LNCaP clone FGC (cell line): ENCODE measurements at regions not wholly inside any gene's neighbourhood (a gene's known extent, or its start where the extent isn't known, plus 50 kb on each side); places are given as distances from the start of the nearest gene placed in this dataset.

ENCODE experiments used
- DNase-seq: peaks from one replicate; pipeline ENCODE4 v3.0.0-alpha.2; 2011; ENCODE audit warnings: low read depth
- H3K4me3 ChIP-seq: 2 replicates; pipeline ENCODE4 v1.5.1; 2011; ENCODE audit warnings: mild to moderate bottlenecking, low read depth, low read length, control low read depth
- TF ChIP-seq, protein P1 (sequence below): IDR thresholded peaks from 2 replicates; pipeline ENCODE4 v1.5.1; 2012; ENCODE audit warnings: mild to moderate bottlenecking; ENCODE audit not compliant: control insufficient read depth, insufficient read depth; ENCODE audit errors: extremely low read depth

DNA sequence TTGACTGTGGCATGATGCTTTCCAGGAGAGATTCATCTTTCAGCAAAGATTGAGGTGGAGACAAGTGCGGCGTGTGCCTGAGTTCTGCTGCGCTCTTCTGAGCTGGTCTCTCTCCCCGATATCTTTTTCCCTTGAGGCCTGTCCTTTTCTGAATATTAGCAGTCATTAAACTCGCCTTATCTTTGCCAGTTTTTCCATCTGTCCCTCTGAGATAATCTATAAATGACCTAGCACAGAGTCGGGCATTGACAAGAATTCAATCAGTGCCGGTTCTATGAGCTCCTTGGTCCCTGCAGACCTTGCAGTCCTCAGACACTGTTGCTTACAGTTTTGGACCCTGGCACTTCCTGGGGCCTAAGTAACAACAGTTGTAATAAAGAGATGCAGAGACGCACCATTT, 89.7 kb upstream of the IKZF1 start:
- TF ChIP-seq, protein P1, sequence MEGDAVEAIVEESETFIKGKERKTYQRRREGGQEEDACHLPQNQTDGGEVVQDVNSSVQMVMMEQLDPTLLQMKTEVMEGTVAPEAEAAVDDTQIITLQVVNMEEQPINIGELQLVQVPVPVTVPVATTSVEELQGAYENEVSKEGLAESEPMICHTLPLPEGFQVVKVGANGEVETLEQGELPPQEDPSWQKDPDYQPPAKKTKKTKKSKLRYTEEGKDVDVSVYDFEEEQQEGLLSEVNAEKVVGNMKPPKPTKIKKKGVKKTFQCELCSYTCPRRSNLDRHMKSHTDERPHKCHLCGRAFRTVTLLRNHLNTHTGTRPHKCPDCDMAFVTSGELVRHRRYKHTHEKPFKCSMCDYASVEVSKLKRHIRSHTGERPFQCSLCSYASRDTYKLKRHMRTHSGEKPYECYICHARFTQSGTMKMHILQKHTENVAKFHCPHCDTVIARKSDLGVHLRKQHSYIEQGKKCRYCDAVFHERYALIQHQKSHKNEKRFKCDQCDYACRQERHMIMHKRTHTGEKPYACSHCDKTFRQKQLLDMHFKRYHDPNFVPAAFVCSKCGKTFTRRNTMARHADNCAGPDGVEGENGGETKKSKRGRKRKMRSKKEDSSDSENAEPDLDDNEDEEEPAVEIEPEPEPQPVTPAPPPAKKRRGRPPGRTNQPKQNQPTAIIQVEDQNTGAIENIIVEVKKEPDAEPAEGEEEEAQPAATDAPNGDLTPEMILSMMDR, result no peak
- no peak overlapping the region for H3K4me3 ChIP-seq
- DNase-seq, result no peak

DNA sequence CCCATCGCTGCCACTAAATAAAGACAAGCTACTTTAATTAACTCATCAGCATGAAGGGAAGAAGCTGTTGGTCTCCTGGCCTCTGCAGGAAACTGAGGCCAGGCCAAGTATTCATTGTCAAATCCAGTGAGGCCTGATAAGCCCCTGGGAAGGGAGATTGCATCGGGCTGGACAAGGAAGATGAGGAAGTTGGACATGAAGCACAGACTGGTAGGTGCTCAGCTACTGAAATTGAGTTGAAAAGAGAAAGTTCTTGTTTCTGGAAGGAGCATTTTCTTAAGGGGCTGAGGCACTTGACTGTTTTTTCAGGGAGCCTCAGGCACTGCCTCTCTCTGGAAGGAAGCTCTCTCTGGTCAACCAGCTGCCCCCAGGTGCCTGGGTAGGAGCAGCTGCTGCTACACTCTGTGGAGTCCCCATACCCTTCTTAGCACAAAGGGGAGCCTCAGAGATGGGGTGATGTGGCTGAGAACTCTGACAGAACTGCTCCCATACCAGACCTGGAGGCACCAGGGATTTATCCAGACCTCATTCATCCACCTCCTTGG, 90.3 kb upstream of the IKZF1 start:
- TF ChIP-seq, protein P1, result no peak
- no peak for DNase-seq

DNA sequence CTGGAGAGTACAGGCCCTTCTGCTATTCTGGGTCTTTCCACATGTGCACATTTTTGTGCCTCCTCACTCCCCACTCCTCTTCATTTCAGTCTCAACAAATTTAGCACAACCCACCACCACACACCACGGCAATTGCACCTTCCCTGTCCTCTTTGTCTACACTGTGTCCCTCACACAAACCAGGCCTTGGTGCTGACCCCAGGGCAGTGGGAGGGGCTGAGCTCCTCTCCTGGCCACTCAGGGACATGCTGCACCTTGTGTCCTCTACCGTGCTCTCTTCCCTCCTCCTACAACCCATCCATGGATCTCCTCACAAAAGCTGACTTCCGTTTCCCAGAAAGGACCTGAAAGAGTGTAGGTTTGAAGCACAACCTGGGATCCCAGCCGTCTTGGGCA, 90.9 kb upstream of the IKZF1 start:
- DNase-seq, result no peak
- H3K4me3 ChIP-seq, result no peak overlapping the region
- TF ChIP-seq, protein P1, result no peak

More for the DNA sequence above, 90.3 kb upstream of the IKZF1 start:
- no peak overlapping the region for H3K4me3 ChIP-seq

DNA sequence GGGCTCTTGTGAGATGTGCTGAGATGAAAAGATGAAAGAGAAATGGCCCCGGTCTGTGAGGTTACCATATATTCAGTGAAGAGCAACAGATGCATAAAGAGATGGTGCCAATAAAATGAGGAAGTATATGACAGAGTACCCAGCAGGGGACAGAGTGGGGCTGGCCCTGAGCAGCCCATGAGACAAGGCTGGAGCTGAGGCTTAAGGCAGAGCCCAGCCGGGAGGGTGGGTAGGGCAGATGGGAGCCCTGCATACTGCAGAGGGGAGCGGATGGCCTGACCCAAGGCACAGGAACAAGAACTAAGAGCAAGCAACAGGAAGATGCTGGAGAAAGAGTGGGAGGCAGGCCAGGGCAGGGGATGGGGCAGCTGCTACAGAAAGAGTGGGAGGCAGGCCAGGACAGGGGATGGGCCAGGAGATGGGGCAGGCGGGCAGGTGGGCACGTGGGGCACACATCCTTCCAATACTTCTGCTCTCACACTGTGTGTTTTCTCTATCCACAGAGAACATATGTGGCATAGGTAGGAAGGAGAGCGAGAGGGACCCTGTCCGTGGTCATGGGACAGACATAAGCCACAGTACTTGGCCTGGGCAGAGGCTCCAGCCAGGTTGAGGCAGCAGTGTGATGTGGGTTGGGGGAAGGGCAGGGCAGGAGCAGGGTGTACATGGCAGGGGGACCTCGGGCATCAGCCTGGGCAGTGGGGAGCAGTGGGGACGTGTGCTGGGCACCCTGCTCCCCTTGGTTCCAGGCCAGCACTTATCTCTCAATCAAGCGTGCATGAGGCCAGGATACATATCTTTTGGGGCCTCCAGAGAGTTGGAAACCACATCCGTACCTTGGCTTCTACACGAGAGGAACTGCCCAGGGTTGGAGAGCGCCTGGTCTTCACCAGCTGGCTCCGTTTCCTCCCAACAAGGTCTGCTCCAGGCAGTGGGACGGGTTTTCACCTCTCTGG, 91.6 kb upstream of the IKZF1 start:
- no peak overlapping the region for H3K4me3 ChIP-seq
- TF ChIP-seq, protein P1, result no peak
- no peak for DNase-seq

DNA sequence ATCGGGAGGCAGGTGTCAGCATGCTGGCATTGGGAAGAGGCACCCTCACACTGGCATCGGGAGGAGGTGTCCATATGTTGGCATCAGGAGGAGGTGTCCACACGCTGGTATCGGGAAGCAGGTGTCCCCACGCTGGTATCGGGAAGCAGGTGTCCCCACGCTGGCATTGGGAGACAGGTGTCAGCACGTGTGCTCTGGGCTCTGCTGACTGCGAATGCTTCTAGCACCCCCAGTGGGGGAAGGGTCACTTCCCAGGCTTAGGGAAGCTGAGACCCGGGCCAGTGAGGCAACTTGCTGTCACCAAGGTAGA, 92.5 kb upstream of the IKZF1 start:
- DNase-seq, result no peak
- H3K4me3 ChIP-seq, result no peak overlapping the region
- TF ChIP-seq, protein P1, result no peak

DNA sequence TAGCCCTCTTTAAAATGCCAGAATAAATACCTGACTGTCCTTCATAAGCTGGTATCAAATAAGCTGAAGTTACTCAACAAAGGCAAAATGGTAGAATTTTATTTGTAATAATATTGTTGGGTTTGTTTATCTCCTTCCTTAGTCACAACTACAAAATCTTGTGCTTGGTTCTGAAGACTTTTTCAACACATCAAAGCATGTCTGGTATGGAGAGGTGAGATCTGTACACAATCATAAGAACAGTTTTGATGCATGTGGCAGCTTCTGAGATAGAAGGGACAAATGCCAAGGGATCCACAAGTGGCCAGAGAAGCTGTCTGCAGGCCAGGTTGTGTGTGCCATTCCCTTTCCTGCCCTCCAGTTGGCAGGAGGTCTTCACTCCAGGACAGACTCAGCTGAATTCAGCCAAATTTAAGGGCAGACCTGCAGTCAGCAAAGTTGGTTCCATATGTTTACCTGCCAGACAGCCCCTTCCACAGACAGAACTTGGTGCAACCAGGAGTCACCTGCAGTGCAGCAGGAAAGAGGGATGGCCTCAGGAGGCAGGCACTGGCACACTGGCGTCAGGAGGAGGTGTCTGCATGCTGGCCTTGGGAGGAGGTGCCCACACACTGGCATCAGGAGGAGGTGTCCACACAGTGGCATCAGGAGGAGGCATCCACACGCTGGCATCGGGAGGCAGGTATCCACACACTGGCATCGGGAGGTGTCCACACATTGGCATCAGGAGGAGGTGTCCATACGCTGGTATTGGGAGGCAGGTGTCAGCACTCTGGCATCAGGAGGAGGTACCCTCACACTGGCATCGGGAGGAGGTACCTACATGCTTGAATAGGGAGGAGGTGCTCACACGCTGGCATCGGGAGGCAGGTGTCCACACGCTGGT, 93.1 kb upstream of the IKZF1 start:
- no peak overlapping the region for H3K4me3 ChIP-seq
- DNase-seq, result no peak
- TF ChIP-seq, protein P1, result no peak
